ENCODE measurements at regions not wholly inside any gene's neighbourhood (a gene's known extent, or its start where the extent isn't known, plus 50 kb on each side); places are given as distances from the start of the nearest gene placed in this dataset.
"Not testable (repeated sequence)": the region's sequence is repeated elsewhere in the genome, so short reads cannot be mapped to it uniquely, and the experiment has no call there.

- Mint-ChIP-seq H3K27ac (no peak overlapping the region), H3K4me1 (peaks cover 3% of the 10 kb centered on the region), H3K4me3 (no peak overlapping the region), H3K9me3 (ENCODE audit: low read depth) (no peaks in the 10 kb centered on the region), H3K27me3 (no peaks in the 10 kb centered on the region), H3K36me3 (no peaks in the 10 kb centered on the region)
- no peak for DNase-seq
- no peak for ATAC-seq
- CTCF ChIA-PET, result no interaction called here
Measured at GRCh38 chr1:87398641-87399040, 70.0 kb downstream of the LMO4 start.

- Mint-ChIP-seq H3K4me1 (peaks cover 9% of the 10 kb centered on the region), H3K9me3 (ENCODE audit: low read depth) (no peaks in the 10 kb centered on the region), H3K27ac (no peak overlapping the region), H3K27me3 (no peaks in the 10 kb centered on the region), H3K4me3 (no peak overlapping the region), H3K36me3 (no peaks in the 10 kb centered on the region)
- DNase-seq (no peak), ATAC-seq (no peak)
- CTCF ChIA-PET, result no interaction called here
Measured at GRCh38 chr1:87399264-87399663, 70.6 kb downstream of the LMO4 start.

DNA sequence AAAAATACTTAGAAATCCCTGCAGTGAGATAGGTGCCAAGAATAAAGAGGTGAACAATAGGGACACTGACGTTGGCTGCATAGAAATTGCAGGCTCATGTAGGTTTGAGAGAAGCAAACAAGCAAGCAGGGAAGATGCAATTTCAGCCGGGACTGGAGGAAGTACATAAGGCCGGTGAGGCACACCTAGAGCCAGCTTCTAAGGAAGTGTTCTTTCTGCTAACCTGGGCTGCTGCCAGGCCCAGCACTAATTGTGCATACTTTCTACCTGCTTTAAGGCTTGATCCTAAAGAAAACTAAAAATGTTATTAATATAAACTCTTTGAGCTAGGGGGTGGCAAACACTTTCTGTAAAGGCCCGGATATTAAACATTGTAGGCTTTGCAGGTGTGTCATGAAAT lies 71.0 kb downstream of the LMO4 start:
- CTCF ChIA-PET, result interaction anchor here (1.2 kb wide), 1 partner anchor 65 kb away, joined by 3 read pairs; no protein-coding TSS in a partner anchor
- DNase-seq (no peak), ATAC-seq (no peak)
- H3K27ac Mint-ChIP-seq, result no peak overlapping the region
- H3K27me3 Mint-ChIP-seq, result no peaks in the 10 kb centered on the region
- no peaks in the 10 kb centered on the region for H3K9me3 Mint-ChIP-seq (ENCODE audit: low read depth)
- no peak overlapping the region for H3K4me3 Mint-ChIP-seq
- peaks cover 13% of the 10 kb centered on the region for H3K4me1 Mint-ChIP-seq
- no peaks in the 10 kb centered on the region for H3K36me3 Mint-ChIP-seq

DNA sequence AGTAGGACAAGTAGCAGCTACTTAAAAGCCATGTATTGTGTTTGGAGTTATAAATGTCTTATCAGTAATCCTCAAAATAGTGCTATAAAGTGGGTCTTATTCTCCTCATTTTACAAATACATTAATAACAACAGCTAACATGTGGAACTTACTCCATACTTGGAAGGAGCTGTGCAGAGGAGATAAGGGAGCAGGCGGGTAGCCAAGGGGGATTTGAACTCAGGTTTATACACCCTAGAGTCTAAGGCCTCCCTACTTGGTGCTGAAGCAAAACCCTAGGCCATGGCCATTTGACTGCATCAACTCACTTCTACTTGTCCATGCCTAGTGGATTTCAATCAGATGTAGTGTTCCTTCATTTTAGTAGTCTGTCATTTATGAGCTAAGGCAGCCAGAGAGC lies 72.1 kb downstream of the LMO4 start:
- peaks cover 23% of the 10 kb centered on the region for H3K4me1 Mint-ChIP-seq

DNA sequence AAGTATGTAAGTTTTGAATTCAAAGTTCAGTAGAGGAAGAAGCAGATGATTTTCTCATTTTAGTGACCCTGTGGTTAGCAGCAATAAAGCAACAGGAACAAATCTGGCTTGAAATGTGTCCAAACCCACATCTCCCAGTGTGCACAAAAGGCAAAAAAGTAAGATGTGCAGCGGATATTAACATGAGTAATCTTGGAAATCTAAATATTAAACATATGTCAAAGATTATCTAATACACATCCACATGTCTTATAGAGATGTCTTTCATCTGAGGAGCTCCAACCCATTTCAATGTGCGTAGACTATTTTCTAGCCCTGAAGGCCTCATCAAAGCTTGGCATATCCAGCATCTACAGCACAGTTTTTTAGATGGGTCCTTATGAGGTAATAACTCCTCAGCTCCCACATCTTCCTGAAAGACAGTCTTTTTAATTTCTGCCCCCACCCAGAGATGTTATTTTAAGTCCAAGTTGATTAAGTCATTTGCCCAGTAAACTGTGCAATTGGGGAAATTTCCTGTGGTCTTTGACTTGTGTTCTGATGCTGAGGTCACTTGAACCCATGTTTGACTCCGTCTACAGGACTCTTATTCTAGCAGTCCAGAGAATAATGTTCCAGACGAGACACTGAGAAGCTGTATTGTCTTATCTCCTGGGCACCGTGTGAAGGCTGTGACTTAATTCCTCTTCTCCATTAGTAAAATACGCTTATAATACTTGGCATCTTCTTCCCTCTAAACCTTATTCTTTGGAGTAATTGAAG lies 73.7 kb downstream of the LMO4 start:
- Mint-ChIP-seq H3K27me3 (no peaks in the 10 kb centered on the region), H3K36me3 (peaks cover 7% of the 10 kb centered on the region), H3K4me1 (peaks cover 25% of the 10 kb centered on the region), H3K4me3 (no peak overlapping the region), H3K27ac (no peak overlapping the region), H3K9me3 (ENCODE audit: low read depth) (peaks cover 2% of the 10 kb centered on the region)
- no peak for ATAC-seq
- CTCF ChIA-PET, result no interaction called here
- DNase-seq, result no peak

More for the DNA sequence above, 72.1 kb downstream of the LMO4 start:
- no peak overlapping the region for H3K27ac Mint-ChIP-seq
- H3K4me3 Mint-ChIP-seq, result no peak overlapping the region
- CTCF ChIA-PET, result interaction anchor here (1.1 to 1.2 kb wide), 2 partner anchors 54 to 67 kb away, joined by 3 read pairs; no protein-coding TSS in a partner anchor
- H3K36me3 Mint-ChIP-seq, result peaks cover 5% of the 10 kb centered on the region
- H3K27me3 Mint-ChIP-seq, result no peaks in the 10 kb centered on the region
- no peak for ATAC-seq
- H3K9me3 Mint-ChIP-seq (ENCODE audit: low read depth), result no peaks in the 10 kb centered on the region
- DNase-seq, result no peak

DNA sequence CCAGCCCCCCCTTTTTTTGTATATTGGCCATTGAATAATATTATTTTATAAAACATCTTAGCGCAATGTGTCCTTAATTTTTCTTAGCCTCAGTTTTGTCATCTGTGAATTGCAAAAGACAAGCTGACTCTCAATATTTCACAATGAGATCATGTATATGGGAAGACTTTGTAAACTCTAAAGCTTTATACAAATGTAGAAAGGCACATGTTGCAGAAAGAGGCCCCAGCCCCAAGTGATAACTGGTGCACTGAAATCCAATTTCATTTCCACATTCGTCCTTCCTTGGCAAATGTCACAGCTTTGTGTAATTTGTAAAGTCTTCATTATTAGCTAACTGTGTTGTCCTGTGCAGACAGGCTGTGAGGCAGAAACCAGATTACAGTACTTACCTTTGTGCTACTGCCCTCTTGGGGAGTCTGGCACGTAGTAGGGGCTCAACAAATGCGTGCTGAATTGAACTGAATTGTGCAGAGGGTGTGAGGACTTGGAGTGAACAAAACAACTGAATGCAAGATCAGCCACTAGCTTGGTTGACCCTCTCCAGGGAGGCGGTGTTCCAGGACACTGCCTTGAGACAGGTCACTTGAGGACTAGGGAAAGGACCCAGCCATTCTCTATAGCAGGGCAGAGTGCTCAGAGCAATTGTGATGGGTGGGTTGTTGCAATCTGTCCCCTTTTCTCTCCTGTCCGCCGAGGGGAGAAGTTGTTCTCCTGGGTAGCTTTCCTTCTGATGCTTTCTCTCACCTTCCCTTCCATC lies 74.6 kb downstream of the LMO4 start:
- H3K9me3 Mint-ChIP-seq (ENCODE audit: low read depth), result peaks cover 2% of the 10 kb centered on the region
- no peak for DNase-seq
- H3K4me3 Mint-ChIP-seq, result no peak overlapping the region
- ATAC-seq, result no peak
- no peaks in the 10 kb centered on the region for H3K27me3 Mint-ChIP-seq
- H3K27ac Mint-ChIP-seq, result no peak overlapping the region
- peaks cover 25% of the 10 kb centered on the region for H3K4me1 Mint-ChIP-seq
- H3K36me3 Mint-ChIP-seq, result peaks cover 7% of the 10 kb centered on the region
- CTCF ChIA-PET, result no interaction called here

DNA sequence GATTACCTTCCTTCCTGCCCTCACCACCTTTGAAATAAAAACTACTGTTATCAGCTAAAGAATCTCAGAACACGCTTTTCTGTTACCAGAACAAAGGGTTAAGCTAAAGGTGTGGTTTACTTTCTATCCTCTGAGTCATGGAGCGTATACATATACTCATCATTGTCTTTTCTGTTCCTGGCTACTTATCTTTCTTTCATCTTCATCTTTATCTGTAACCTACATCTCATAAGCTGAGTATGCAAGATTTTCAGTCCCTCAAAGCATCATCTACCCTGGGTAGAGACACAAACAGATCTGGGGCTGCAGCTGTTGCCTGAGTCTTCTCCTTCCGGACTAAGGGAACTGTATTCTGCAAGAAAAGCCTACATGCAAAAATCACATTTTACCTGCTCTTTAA lies 75.6 kb downstream of the LMO4 start:
- peaks cover 2% of the 10 kb centered on the region for H3K9me3 Mint-ChIP-seq (ENCODE audit: low read depth)
- H3K27ac Mint-ChIP-seq, result no peak overlapping the region
- CTCF ChIA-PET, result interaction anchor here (1.0 kb wide), 1 partner anchor 70 kb away, joined by 3 read pairs; no protein-coding TSS in a partner anchor
- H3K4me3 Mint-ChIP-seq, result no peak overlapping the region
- H3K27me3 Mint-ChIP-seq, result no peaks in the 10 kb centered on the region
- H3K36me3 Mint-ChIP-seq, result peaks cover 7% of the 10 kb centered on the region
- ATAC-seq (peak; percentile 93), DNase-seq (peak; percentile 45)
- peaks cover 25% of the 10 kb centered on the region for H3K4me1 Mint-ChIP-seq

DNA sequence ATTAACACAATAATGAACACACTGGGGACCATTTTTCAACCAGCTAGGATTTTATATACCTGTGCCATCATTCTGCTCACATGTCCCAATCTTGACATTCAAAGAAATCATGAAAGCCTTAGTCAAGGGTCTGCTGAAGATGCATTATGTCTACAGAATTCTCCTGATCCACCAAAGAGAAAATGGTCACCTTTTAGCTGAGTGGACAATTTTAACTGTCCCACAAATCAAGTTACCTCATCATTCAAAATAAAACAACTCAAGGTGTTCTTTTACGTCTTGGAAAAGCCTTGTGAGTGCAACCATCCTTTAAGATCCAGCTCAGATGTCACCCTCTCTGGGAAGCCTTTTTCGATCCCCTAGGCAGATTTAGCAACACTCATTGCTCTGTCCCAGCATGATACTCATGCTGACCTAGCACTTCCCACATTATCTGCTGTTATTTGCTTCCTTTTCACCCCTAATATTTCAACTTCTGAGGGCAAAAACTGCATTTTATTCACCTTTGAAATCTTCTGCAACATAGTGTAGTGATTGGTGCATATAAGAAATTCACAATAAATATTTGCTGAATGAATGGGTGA lies 80.1 kb downstream of the LMO4 start:
- DNase-seq, result no peak
- no peaks in the 10 kb centered on the region for H3K27me3 Mint-ChIP-seq
- H3K4me3 Mint-ChIP-seq, result no peak overlapping the region
- H3K9me3 Mint-ChIP-seq (ENCODE audit: low read depth), result peaks cover 2% of the 10 kb centered on the region
- H3K36me3 Mint-ChIP-seq, result peaks cover 7% of the 10 kb centered on the region
- H3K4me1 Mint-ChIP-seq, result peaks cover 21% of the 10 kb centered on the region
- no peak for ATAC-seq
- H3K27ac Mint-ChIP-seq, result no peak overlapping the region
- CTCF ChIA-PET, result no interaction called here

DNA sequence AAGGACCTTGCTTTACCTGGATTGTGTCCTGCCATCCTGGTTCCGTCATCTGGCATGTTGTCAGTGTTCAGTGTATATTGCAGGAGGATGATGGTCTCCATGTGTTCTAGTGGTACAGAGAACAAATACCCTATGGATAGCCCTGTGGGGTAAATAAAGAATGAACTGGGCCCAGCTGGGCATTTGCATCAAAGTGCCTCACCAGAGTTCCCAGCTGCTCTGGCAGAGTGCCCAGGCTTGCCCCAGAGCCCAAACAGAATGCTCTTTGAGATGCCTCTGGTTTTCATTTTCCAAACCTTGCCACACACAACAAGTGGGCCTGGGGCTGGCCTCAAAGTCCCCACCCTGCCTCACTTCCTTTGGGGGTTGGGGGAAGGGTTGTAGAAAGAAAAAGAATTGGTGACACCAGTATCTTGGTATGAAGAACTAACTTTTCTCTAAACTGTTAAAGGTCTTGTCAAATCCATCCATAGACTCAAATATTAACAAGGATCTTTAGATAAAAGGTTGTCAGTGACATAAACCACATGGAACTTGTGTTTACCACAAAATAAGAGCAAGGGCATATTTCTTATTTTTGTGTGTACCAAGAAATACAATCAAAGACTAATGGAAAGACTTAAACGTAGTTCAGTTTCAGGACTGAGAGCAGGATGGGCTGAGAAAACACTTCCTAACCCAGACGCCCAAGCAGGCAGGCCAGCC lies 82.2 kb downstream of the LMO4 start:
- Mint-ChIP-seq H3K4me1 (peaks cover 3% of the 10 kb centered on the region), H3K4me3 (no peak overlapping the region), H3K27ac (no peak overlapping the region), H3K9me3 (ENCODE audit: low read depth) (peaks cover under 1% of the 10 kb centered on the region), H3K36me3 (peaks cover 3% of the 10 kb centered on the region), H3K27me3 (peaks cover 3% of the 10 kb centered on the region)
- DNase-seq (no peak), ATAC-seq (no peak)
- CTCF ChIA-PET, result no interaction called here

GRCh38 chr1:87413846-87414245 lies 85.2 kb downstream of the LMO4 start:
- CTCF ChIA-PET; ATAC-seq; H3K27me3 Mint-ChIP-seq; H3K27ac Mint-ChIP-seq; H3K4me3 Mint-ChIP-seq; DNase-seq; H3K36me3 Mint-ChIP-seq; H3K9me3 Mint-ChIP-seq (ENCODE audit: low read depth); H3K4me1 Mint-ChIP-seq: not testable (repeated sequence)

GRCh38 chr1:87418048-87418447 lies 89.4 kb downstream of the LMO4 start:
- CTCF ChIA-PET, result no interaction called here
- H3K4me3 Mint-ChIP-seq, result no peak overlapping the region
- ATAC-seq, result no peak
- H3K9me3 Mint-ChIP-seq (ENCODE audit: low read depth), result no peaks in the 10 kb centered on the region
- H3K36me3 Mint-ChIP-seq, result peaks cover 2% of the 10 kb centered on the region
- DNase-seq, result no peak
- peaks cover 8% of the 10 kb centered on the region for H3K27me3 Mint-ChIP-seq
- no peaks in the 10 kb centered on the region for H3K4me1 Mint-ChIP-seq
- no peak overlapping the region for H3K27ac Mint-ChIP-seq

DNA sequence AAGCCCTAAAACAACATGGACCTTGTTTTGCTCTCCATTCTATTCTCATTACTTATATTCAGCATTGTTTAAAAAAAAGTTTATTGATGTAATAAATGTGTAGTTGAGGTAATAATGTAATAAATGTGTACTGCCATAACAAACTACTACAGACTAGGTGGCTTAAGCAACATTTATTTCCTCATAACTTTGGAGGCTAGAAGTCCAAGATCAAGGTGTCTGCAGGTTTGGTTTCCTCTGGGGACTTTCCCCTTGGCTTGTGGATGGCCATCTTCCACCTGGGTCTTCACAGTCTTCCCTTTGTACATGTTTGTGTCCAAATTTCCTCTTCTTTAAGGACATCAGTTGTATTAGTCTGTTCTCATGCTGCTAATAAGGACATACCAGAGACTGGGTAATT lies 93.1 kb downstream of the LMO4 start:
- DNase-seq, result no peak
- CTCF ChIA-PET, result no interaction called here
- Mint-ChIP-seq H3K9me3 (ENCODE audit: low read depth) (no peaks in the 10 kb centered on the region), H3K4me1 (no peaks in the 10 kb centered on the region), H3K27ac (no peak overlapping the region), H3K4me3 (no peak overlapping the region), H3K27me3 (peaks cover 4% of the 10 kb centered on the region), H3K36me3 (no peaks in the 10 kb centered on the region)
- no peak for ATAC-seq

- CTCF ChIA-PET, result no interaction called here
- peaks cover 8% of the 10 kb centered on the region for H3K27me3 Mint-ChIP-seq
- no peaks in the 10 kb centered on the region for H3K4me1 Mint-ChIP-seq
- DNase-seq (no peak), ATAC-seq (no peak)
- H3K4me3 Mint-ChIP-seq, result no peak overlapping the region
- H3K36me3 Mint-ChIP-seq, result no peaks in the 10 kb centered on the region
- no peak overlapping the region for H3K27ac Mint-ChIP-seq
- H3K9me3 Mint-ChIP-seq (ENCODE audit: low read depth), result no peaks in the 10 kb centered on the region
Measured at GRCh38 chr1:87424541-87424940, 95.9 kb downstream of the LMO4 start.
